ENCODE measurements at regions not wholly inside any gene's neighbourhood (a gene's known extent, or its start where the extent isn't known, plus 50 kb on each side); places are given as distances from the start of the nearest gene placed in this dataset.

GRCh38 chr18:43465483-43465882 is 188.2 kb upstream of the SYT4 start:
- intact Hi-C loops (cut with DNase I), result no loop called here
- ATAC-seq (no peak), DNase-seq (ENCODE audit: low spot score) (no peak)

- DNase-seq (ENCODE audit: low spot score), result no peak
- intact Hi-C loops (cut with DNase I), result no loop called here
- ATAC-seq, result no peak
Measured at GRCh38 chr18:43471873-43472272, 194.6 kb upstream of the SYT4 start.

- intact Hi-C loops (cut with DNase I), result no loop called here
- ATAC-seq, result no peak
- no peak for DNase-seq (ENCODE audit: low spot score)
Measured at GRCh38 chr18:43481069-43481468, 203.8 kb upstream of the SYT4 start.

- ATAC-seq (no peak), DNase-seq (ENCODE audit: low spot score) (no peak)
- intact Hi-C loops (cut with DNase I), result no loop called here
Measured at GRCh38 chr18:43482136-43482535, 204.8 kb upstream of the SYT4 start.

- ATAC-seq (no peak), DNase-seq (ENCODE audit: low spot score) (no peak)
- intact Hi-C loops (cut with DNase I), result no loop called here
Measured at GRCh38 chr18:43482600-43482999, 205.3 kb upstream of the SYT4 start.

- intact Hi-C loops (cut with DNase I), result no loop called here
- no peak for ATAC-seq
- no peak for DNase-seq (ENCODE audit: low spot score)
Measured at GRCh38 chr18:43484710-43485109, 207.4 kb upstream of the SYT4 start.

GRCh38 chr18:43485545-43485963 is 208.3 kb upstream of the SYT4 start:
- DNase-seq (ENCODE audit: low spot score) (no peak), ATAC-seq (no peak)
- intact Hi-C loops (cut with DNase I), result no loop called here

GRCh38 chr18:43486462-43486861 is 209.2 kb upstream of the SYT4 start:
- ATAC-seq, result no peak
- DNase-seq (ENCODE audit: low spot score), result no peak
- intact Hi-C loops (cut with DNase I), result no loop called here

- no peak for ATAC-seq
- intact Hi-C loops (cut with DNase I), result no loop called here
- no peak for DNase-seq (ENCODE audit: low spot score)
Measured at GRCh38 chr18:43501099-43501498, 223.8 kb upstream of the SYT4 start.

GRCh38 chr18:43506935-43507334 is 229.6 kb upstream of the SYT4 start:
- DNase-seq (ENCODE audit: low spot score) (no peak), ATAC-seq (no peak)
- intact Hi-C loops (cut with DNase I), result no loop called here

GRCh38 chr18:43507842-43508481 is 230.7 kb upstream of the SYT4 start:
- intact Hi-C loops (cut with DNase I), result no loop called here
- ATAC-seq, result no peak

GRCh38 chr18:43514747-43515146 is 237.5 kb upstream of the SYT4 start:
- ATAC-seq (no peak), DNase-seq (ENCODE audit: low spot score) (no peak)
- intact Hi-C loops (cut with DNase I), result no loop called here

More at GRCh38 chr18:43507842-43508481, 230.7 kb upstream of the SYT4 start:
- no peak for DNase-seq (ENCODE audit: low spot score)

GRCh38 chr18:43515481-43515880 is 238.2 kb upstream of the SYT4 start:
- no peak for ATAC-seq
- no peak for DNase-seq (ENCODE audit: low spot score)
- intact Hi-C loops (cut with DNase I), result no loop called here

GRCh38 chr18:43524260-43524659 is 247.0 kb upstream of the SYT4 start:
- DNase-seq (ENCODE audit: low spot score), result no peak
- intact Hi-C loops (cut with DNase I), result no loop called here
- ATAC-seq, result no peak

GRCh38 chr18:43525169-43525568 is 247.9 kb upstream of the SYT4 start:
- DNase-seq (ENCODE audit: low spot score), result no peak
- no peak for ATAC-seq
- intact Hi-C loops (cut with DNase I), result no loop called here

- intact Hi-C loops (cut with DNase I), result no loop called here
Measured at GRCh38 chr18:43526426-43527145, 249.3 kb upstream of the SYT4 start.

GRCh38 chr18:43531438-43531837 is 254.1 kb upstream of the SYT4 start:
- ATAC-seq (no peak), DNase-seq (ENCODE audit: low spot score) (no peak)
- intact Hi-C loops (cut with DNase I), result no loop called here

More at GRCh38 chr18:43526426-43527145, 249.3 kb upstream of the SYT4 start:
- DNase-seq (ENCODE audit: low spot score) (no peak), ATAC-seq (no peak)

- intact Hi-C loops (cut with DNase I), result no loop called here
- ATAC-seq (no peak), DNase-seq (ENCODE audit: low spot score) (no peak)
Measured at GRCh38 chr18:43533371-43533770, 256.1 kb upstream of the SYT4 start.

GRCh38 chr18:43534511-43534910 is 257.2 kb upstream of the SYT4 start:
- intact Hi-C loops (cut with DNase I), result no loop called here
- ATAC-seq, result no peak
- DNase-seq (ENCODE audit: low spot score), result no peak

- DNase-seq (ENCODE audit: low spot score) (no peak), ATAC-seq (no peak)
- intact Hi-C loops (cut with DNase I), result no loop called here
Measured at GRCh38 chr18:43539862-43540261, 262.6 kb upstream of the SYT4 start.

- intact Hi-C loops (cut with DNase I), result no loop called here
Measured at GRCh38 chr18:43542016-43542415, 264.7 kb upstream of the SYT4 start.

More at GRCh38 chr18:43542016-43542415, 264.7 kb upstream of the SYT4 start:
- DNase-seq (ENCODE audit: low spot score) (no peak), ATAC-seq (no peak)
